ENCODE measurements at regions not wholly inside any gene's neighbourhood (a gene's known extent, or its start where the extent isn't known, plus 50 kb on each side); places are given as distances from the start of the nearest gene placed in this dataset.

DNA sequence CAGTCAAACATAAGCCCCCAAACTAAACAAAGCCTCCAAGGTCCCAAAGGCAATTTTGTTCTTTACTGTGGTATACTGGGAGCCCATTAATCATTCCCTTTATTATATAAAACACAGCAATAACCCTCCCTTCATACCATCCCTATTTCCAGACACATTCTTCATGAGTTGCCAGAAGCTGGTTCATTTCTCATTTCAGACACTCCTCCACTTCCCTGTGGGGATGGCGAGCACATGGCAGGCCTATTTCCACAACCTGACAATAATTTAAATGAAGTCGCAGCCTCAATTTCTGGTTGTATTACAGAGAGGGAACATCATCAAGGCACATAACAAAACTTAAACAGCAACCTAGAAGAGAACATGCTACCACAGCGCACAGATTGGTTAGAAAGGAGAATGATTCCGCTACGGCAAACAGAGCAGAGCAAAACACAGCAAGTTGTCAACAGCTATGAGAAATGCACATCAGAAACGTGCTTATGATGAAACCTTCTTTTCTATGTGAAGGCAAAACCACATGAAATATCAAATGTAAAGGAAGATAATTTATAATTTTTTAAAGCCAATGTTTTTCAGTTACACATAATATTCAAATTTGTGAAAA lies 63.3 kb upstream of the ARHGEF3 start:
- TF ChIP-seq CTCF (IDR thresholded peaks at IDR 0.05) (no peak), POLR2A (IDR thresholded peaks at IDR 0.05) (no peak)

Measured in adrenal gland (tissue), 5 donors.